Trophoblast cell (in vitro differentiated cells and primary cell): ENCODE measurements at regions not wholly inside any gene's neighbourhood (a gene's known extent, or its start where the extent isn't known, plus 50 kb on each side); places are given as distances from the start of the nearest gene placed in this dataset.
A peak's percentile ranks its signal among the peaks of the same experiment; 100 is the strongest.

Experiments
- DNase-seq, 2 donors: peaks; one replicate each; pipeline ENCODE4 v3.0.0-alpha.2; 2016
- H2AFZ ChIP-seq: 2 replicates; pipeline ENCODE4 v1.6.1; 2013; ENCODE audit warnings: low read length, moderate library complexity, mild to moderate bottlenecking; ENCODE audit not compliant: insufficient read depth, poor library complexity
- H2AK5ac ChIP-seq: 2 replicates; pipeline ENCODE4 v1.6.1; 2013; ENCODE audit warnings: mild to moderate bottlenecking, low read length
- H2BK120ac ChIP-seq: 2 replicates; pipeline ENCODE4 v1.6.1; 2013; ENCODE audit warnings: low read length, mild to moderate bottlenecking, moderate library complexity; ENCODE audit not compliant: insufficient read depth, poor library complexity
- H2BK12ac ChIP-seq: 2 replicates; pipeline ENCODE4 v1.6.1; 2013; ENCODE audit warnings: mild to moderate bottlenecking, low read length, moderate library complexity
- H2BK5ac ChIP-seq: 2 replicates; pipeline ENCODE4 v1.6.1; 2013; ENCODE audit warnings: low read length, low read depth, moderate library complexity, mild to moderate bottlenecking; ENCODE audit not compliant: poor library complexity
- H3K14ac ChIP-seq: 2 replicates; pipeline ENCODE4 v1.6.1; 2013; ENCODE audit warnings: mild to moderate bottlenecking, low read length
- H3K18ac ChIP-seq: 2 replicates; pipeline ENCODE4 v1.6.1; 2013; ENCODE audit warnings: mild to moderate bottlenecking, low read length
- H3K23ac ChIP-seq: 2 replicates; pipeline ENCODE4 v1.6.1; 2013; ENCODE audit warnings: low read length
- H3K27ac ChIP-seq: 2 replicates; pipeline ENCODE4 v1.5.1; 2013; ENCODE audit warnings: low read depth, mild to moderate bottlenecking, inconsistent platforms, low read length, moderate library complexity
- H3K27me3 ChIP-seq: 2 replicates; pipeline ENCODE4 v1.6.1; 2013; ENCODE audit warnings: inconsistent platforms, mild to moderate bottlenecking, low read length, moderate library complexity; ENCODE audit not compliant: insufficient read depth
- H3K36me3 ChIP-seq, 2 experiments: 1 replicate in 1 of 2; 2 replicates in 1 of 2; pipeline ENCODE4 v1.6.1; 2013; ENCODE audit warnings: low read length in 2 of 2, mild to moderate bottlenecking in 2 of 2, moderate library complexity in 1 of 2; ENCODE audit not compliant: insufficient read depth in 2 of 2, control insufficient read depth in 1 of 2
- H3K4ac ChIP-seq: 2 replicates; pipeline ENCODE4 v1.6.1; 2013; ENCODE audit warnings: low read depth, mild to moderate bottlenecking, low read length, moderate library complexity
- H3K4me1 ChIP-seq, 2 experiments: 1 replicate in 1 of 2; 2 replicates in 1 of 2; pipeline ENCODE4 v1.6.1; 2013; ENCODE audit warnings: low read length in 2 of 2, mild to moderate bottlenecking in 2 of 2, moderate library complexity in 1 of 2; ENCODE audit not compliant: insufficient read depth in 2 of 2, control insufficient read depth in 1 of 2
- H3K4me2 ChIP-seq: 2 replicates; pipeline ENCODE4 v1.6.1; 2013; ENCODE audit warnings: inconsistent platforms, mild to moderate bottlenecking, low read length, moderate library complexity
- H3K4me3 ChIP-seq: 2 replicates; pipeline ENCODE4 v1.5.1; 2013; ENCODE audit warnings: mild to moderate bottlenecking, low read depth, low read length, inconsistent platforms
- H3K79me1 ChIP-seq: one replicate; pipeline ENCODE4 v1.6.1; 2013; ENCODE audit warnings: low read length
- H3K79me2 ChIP-seq: 2 replicates; pipeline ENCODE4 v1.6.1; 2013; ENCODE audit warnings: low read length, mild to moderate bottlenecking; ENCODE audit not compliant: control insufficient read depth, insufficient read depth, poor library complexity
- H3K9ac ChIP-seq: 2 replicates; pipeline ENCODE4 v1.6.1; 2013; ENCODE audit warnings: mild to moderate bottlenecking, low read length
- H3K9me3 ChIP-seq: 2 replicates; pipeline ENCODE4 v1.6.1; 2013; ENCODE audit warnings: low read depth, mild to moderate bottlenecking, control low read depth, inconsistent platforms, low read length; ENCODE audit not compliant: insufficient read depth
- H4K12ac ChIP-seq: 2 replicates; pipeline ENCODE4 v1.6.1; 2013; ENCODE audit warnings: low read depth, mild to moderate bottlenecking, low read length, moderate library complexity
- H4K8ac ChIP-seq: 2 replicates; pipeline ENCODE4 v1.6.1; 2013; ENCODE audit warnings: low read depth, mild to moderate bottlenecking, low read length, moderate library complexity
- H4K91ac ChIP-seq: one replicate; pipeline ENCODE4 v1.6.1; 2013; ENCODE audit warnings: low read depth, mild to moderate bottlenecking, low read length, moderate library complexity
- WGBS: extraction: QIAGEN DNeasy Blood & Tissue Kit; methylation state at CpG from one replicate; pipeline ENCODE4 v1.1.7; 2013; ENCODE audit warnings: missing lambda C conversion rate; ENCODE audit not compliant: insufficient read length, insufficient coverage; ENCODE audit errors: extremely low coverage; 5-methylcytosine and 5-hydroxymethylcytosine counted together

DNA sequence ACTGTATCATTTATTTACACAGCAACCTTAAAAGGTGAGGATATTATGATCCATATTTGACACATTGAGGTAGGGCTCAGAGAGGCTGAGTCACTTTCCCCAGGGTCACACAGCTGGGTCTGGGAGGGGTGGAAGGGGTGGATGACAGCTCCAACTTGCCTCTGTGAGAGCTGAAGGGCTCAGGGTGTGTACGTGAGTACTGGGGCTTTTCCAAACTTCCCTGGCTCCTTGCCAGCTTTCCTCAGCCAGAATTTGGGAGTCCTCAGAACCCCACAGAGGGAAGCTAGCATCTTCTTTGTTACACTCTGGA is 58.3 kb upstream of the SLC6A11 start:
- Histone ChIP-seq H3K79me2 (no peaks in the 10 kb centered on the region), H3K36me3 (no peaks in the 10 kb centered on the region), H3K27me3 (no peaks in the 10 kb centered on the region), H3K9ac (no peak overlapping the region), H3K18ac (no peak overlapping the region), H2AK5ac (no peak overlapping the region), H2BK120ac (no peak overlapping the region), H2AFZ (no peak overlapping the region), H3K23ac (no peak overlapping the region), H3K79me1 (no peaks in the 10 kb centered on the region), H4K91ac (no peak overlapping the region), H3K4me2 (no peak overlapping the region), H4K8ac (no peak overlapping the region), H2BK5ac (no peak overlapping the region), H4K12ac (no peak overlapping the region), H3K14ac (no peak overlapping the region), H3K27ac (no peak overlapping the region), H3K4me1 (no peaks in the 10 kb centered on the region), H2BK12ac (no peak overlapping the region), H3K4ac (no peak overlapping the region), H3K4me3 (no peak overlapping the region), H3K9me3 (no peaks in the 10 kb centered on the region)
- no peak for DNase-seq
- WGBS: no CpG with 5 or more reads among the region's 1 CpG

GRCh38 chr3:10758304-10759037 is 57.6 kb upstream of the SLC6A11 start:
- H3K27me3 ChIP-seq: no peaks in the 10 kb centered on the region
- H2AFZ ChIP-seq: no peak overlapping the region
- no peak overlapping the region for H3K18ac ChIP-seq
- H3K27ac ChIP-seq: no peak overlapping the region
- peak; percentile 43 to 75 for DNase-seq
- no peak overlapping the region for H4K8ac ChIP-seq
- no peak overlapping the region for H3K4ac ChIP-seq
- no peak overlapping the region for H2BK120ac ChIP-seq
- no peaks in the 10 kb centered on the region for H3K4me1 ChIP-seq
- H3K9ac ChIP-seq: no peak overlapping the region
- no peak overlapping the region for H4K12ac ChIP-seq
- no peak overlapping the region for H3K14ac ChIP-seq
- no peaks in the 10 kb centered on the region for H3K79me1 ChIP-seq
- H4K91ac ChIP-seq: no peak overlapping the region
- no peak overlapping the region for H2BK5ac ChIP-seq
- no peak overlapping the region for H3K4me3 ChIP-seq
- H3K79me2 ChIP-seq: no peaks in the 10 kb centered on the region
- no CpG with 5 or more reads among the region's 14 CpGs for WGBS
- no peaks in the 10 kb centered on the region for H3K36me3 ChIP-seq
- H3K4me2 ChIP-seq: no peak overlapping the region
- no peaks in the 10 kb centered on the region for H3K9me3 ChIP-seq
- no peak overlapping the region for H2BK12ac ChIP-seq
- no peak overlapping the region for H2AK5ac ChIP-seq
- H3K23ac ChIP-seq: no peak overlapping the region

DNA sequence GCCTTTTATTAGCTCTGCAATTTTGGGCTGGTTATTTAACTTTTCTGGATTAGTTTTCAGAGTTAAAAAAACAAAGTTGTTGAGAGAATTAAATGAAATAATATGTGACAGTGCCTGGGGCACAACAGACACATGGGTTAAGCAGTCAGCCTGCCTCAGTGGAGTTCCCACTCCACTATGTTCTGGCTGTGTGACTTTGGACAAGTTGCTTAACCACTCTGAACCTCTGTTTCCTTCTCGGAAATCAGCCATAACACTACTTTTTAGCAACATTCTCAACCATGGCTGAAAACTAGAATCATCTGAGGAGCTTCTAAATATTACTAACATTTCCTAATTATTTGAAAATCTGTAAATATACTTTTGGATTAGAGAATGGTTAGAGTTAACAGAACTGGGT is 56.5 kb upstream of the SLC6A11 start:
- Histone ChIP-seq H2BK12ac (no peak overlapping the region), H3K4me2 (no peak overlapping the region), H2BK120ac (no peak overlapping the region), H3K14ac (no peak overlapping the region), H3K79me2 (no peaks in the 10 kb centered on the region), H3K18ac (no peak overlapping the region), H3K79me1 (no peaks in the 10 kb centered on the region), H3K9me3 (no peaks in the 10 kb centered on the region), H3K4ac (no peak overlapping the region), H2AFZ (no peak overlapping the region), H4K8ac (no peak overlapping the region), H3K9ac (no peak overlapping the region), H4K91ac (no peak overlapping the region), H3K36me3 (no peaks in the 10 kb centered on the region), H2BK5ac (no peak overlapping the region), H3K4me3 (no peak overlapping the region), H3K23ac (no peak overlapping the region), H2AK5ac (no peak overlapping the region), H3K4me1 (no peaks in the 10 kb centered on the region), H4K12ac (no peak overlapping the region), H3K27ac (no peak overlapping the region), H3K27me3 (no peaks in the 10 kb centered on the region)
- no peak for DNase-seq
- no CpG with 5 or more reads among the region's 1 CpG for WGBS

DNA sequence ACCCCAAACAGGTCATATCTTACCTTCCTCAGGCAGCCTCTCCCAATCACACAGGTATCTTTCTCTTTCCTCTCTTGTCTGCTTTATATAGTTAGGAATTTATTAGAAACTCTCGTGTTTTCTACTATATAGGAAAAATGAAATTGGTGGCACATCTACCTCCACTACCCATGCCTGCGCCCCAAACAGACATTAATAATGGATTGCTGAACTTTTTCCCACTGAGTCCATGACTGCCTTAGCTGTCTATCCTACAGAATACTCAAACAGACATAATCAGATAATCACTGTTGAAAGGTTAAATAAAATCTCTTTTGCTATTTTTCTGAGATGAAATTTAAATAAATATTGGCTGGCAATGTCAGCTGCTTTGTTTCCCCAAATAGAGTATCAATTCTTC is 55.8 kb upstream of the SLC6A11 start:
- no peak overlapping the region for H2BK12ac ChIP-seq
- H3K79me1 ChIP-seq: no peaks in the 10 kb centered on the region
- H4K91ac ChIP-seq: no peak overlapping the region
- no peak overlapping the region for H3K23ac ChIP-seq
- no peak overlapping the region for H3K4me2 ChIP-seq
- H3K79me2 ChIP-seq: no peaks in the 10 kb centered on the region
- no peak overlapping the region for H2BK5ac ChIP-seq
- no peak for DNase-seq
- no peak overlapping the region for H2AFZ ChIP-seq
- H3K9ac ChIP-seq: no peak overlapping the region
- H3K4ac ChIP-seq: no peak overlapping the region
- no peak overlapping the region for H3K27ac ChIP-seq
- H3K36me3 ChIP-seq: no peaks in the 10 kb centered on the region
- H3K27me3 ChIP-seq: no peaks in the 10 kb centered on the region
- no CpG with 5 or more reads among the region's 2 CpGs for WGBS
- H3K14ac ChIP-seq: no peak overlapping the region
- no peak overlapping the region for H3K18ac ChIP-seq
- no peaks in the 10 kb centered on the region for H3K4me1 ChIP-seq
- H4K12ac ChIP-seq: no peak overlapping the region
- no peak overlapping the region for H4K8ac ChIP-seq
- H3K4me3 ChIP-seq: no peak overlapping the region
- no peak overlapping the region for H2AK5ac ChIP-seq
- no peaks in the 10 kb centered on the region for H3K9me3 ChIP-seq
- no peak overlapping the region for H2BK120ac ChIP-seq
